HCT116 (cell line): ENCODE measurements at regions not wholly inside any gene's neighbourhood (a gene's known extent, or its start where the extent isn't known, plus 50 kb on each side); places are given as distances from the start of the nearest gene placed in this dataset.

Experiments
- ATAC-seq: fragments of 200-7000 bp; cut with Tn5 transposase; 2 replicates; pipeline ENCODE4 v1.9.1; 2020; ENCODE audit warnings: mild to moderate bottlenecking, moderate library complexity
- BruUV-seq: library from RNA; stranded (reverse); fragments of 400-500 nt; replicated peaks from 2 replicates; lab custom pipeline; 2021; lab: Mats Ljungman, UMichigan
- CTCF ChIA-PET: fragments of 300-600 bp; sonication (Branson Sonifier 250); formaldehyde crosslinking; loops from one replicate; lab custom pipeline; 2021; ENCODE audit warnings: antibody characterized with exemption; lab: Charles Lee
- POLR2A ChIA-PET: fragments of 300-600, 350-600 bp; sonication (Branson Sonifier 250); formaldehyde crosslinking; loops from one replicate; lab custom pipeline; 2021; ENCODE audit warnings: antibody characterized with exemption; lab: Charles Lee
- RAD21 ChIA-PET, 2 experiments: fragments of 300-600 bp; sonication (Branson Sonifier 250); formaldehyde crosslinking; loops; one replicate each; lab custom pipeline; 2023; ENCODE audit warnings: low total read pairs in 2 of 2; ENCODE audit not compliant: uncharacterized antibody in 2 of 2, unreplicated experiment in 2 of 2, low non-redundant PET in 1 of 2; lab: Charles Lee
- DNase-seq: peaks from one replicate; pipeline ENCODE4 v3.0.0-alpha.2; 2010; ENCODE audit warnings: low read depth, low spot score
- H2AFZ ChIP-seq: fragments of 200-600 bp; shearing (Covaris generic), sonication (generic); 2 replicates; pipeline ENCODE4 v1.6.1; 2017; ENCODE audit warnings: low read depth, mixed run types, mixed read lengths, antibody characterized with exemption, low read length; ENCODE audit not compliant: poor library complexity, severe bottlenecking
- H3K27ac ChIP-seq: 2 replicates; pipeline ENCODE4 v1.5.1; 2012; ENCODE audit warnings: low read depth, low read length
- H3K27me3 ChIP-seq: fragments of 200-600 bp; sonication (generic); 2 replicates; pipeline ENCODE4 v1.6.1; 2016; ENCODE audit warnings: mixed run types, low read length, mixed read lengths; ENCODE audit not compliant: insufficient read depth
- H3K36me3 ChIP-seq, 2 experiments: fragments of 200-500 bp in 1 of 2; fragments of 200-600 bp in 1 of 2; sonication (Bioruptor generic) in 1 of 2; sonication (generic) in 1 of 2; 2 replicates each; pipeline versions ENCODE4 v1.5.1 to v1.6.1; 2014 to 2016; ENCODE audit warnings: low read length in 2 of 2, inconsistent platforms in 1 of 2, mixed read lengths in 1 of 2, mixed run types in 1 of 2; ENCODE audit not compliant: insufficient read depth in 2 of 2, control insufficient read depth in 1 of 2
- H3K4me1 ChIP-seq, 2 experiments: fragments of 200-600 bp in 1 of 2; sonication (generic) in 1 of 2; 2 replicates each; pipeline versions ENCODE4 v1.5.1 to v1.6.1; 2012 to 2017; ENCODE audit warnings: low read length in 2 of 2, inconsistent platforms in 1 of 2, mild to moderate bottlenecking in 1 of 2, mixed read lengths in 1 of 2, mixed run types in 1 of 2, moderate library complexity in 1 of 2; ENCODE audit not compliant: insufficient read depth in 2 of 2, control insufficient read depth in 1 of 2
- H3K4me2 ChIP-seq: fragments of 200-600 bp; sonication (generic); 2 replicates; pipeline ENCODE4 v1.6.1; 2017; ENCODE audit warnings: mixed run types, low read length, mixed read lengths
- H3K4me3 ChIP-seq, 2 experiments: fragments of 200-600 bp in 1 of 2; sonication (generic) in 1 of 2; replicated peaks in 1 of 2; 2 replicates each; pipeline ENCODE4 v1.5.1; 2011 to 2016; ENCODE audit warnings: low read length in 2 of 2, control low read depth in 1 of 2, low read depth in 1 of 2, mild to moderate bottlenecking in 1 of 2, mixed read lengths in 1 of 2, mixed run types in 1 of 2
- H3K79me2 ChIP-seq: fragments of 200-600 bp; sonication (generic); 2 replicates; pipeline ENCODE4 v1.6.1; 2017; ENCODE audit warnings: mild to moderate bottlenecking, mixed run types, low read length, moderate library complexity, mixed read lengths; ENCODE audit not compliant: insufficient read depth
- H3K9ac ChIP-seq: fragments of 200-600 bp; sonication (generic); 2 replicates; pipeline ENCODE4 v1.6.1; 2016; ENCODE audit warnings: low read length, mixed read lengths
- H3K9me2 ChIP-seq: fragments of 200-600 bp; sonication (generic), shearing (Covaris generic); 2 replicates; pipeline ENCODE4 v1.6.1; 2017; ENCODE audit warnings: mixed run types, mild to moderate bottlenecking, moderate library complexity; ENCODE audit not compliant: insufficient read depth
- H3K9me3 ChIP-seq, 2 experiments: fragments of 200-500 bp in 1 of 2; fragments of 200-600 bp in 1 of 2; sonication (Bioruptor generic) in 1 of 2; sonication (generic) in 1 of 2; 2 replicates each; pipeline ENCODE4 v1.6.1; 2014 to 2017; ENCODE audit warnings: low read length in 2 of 2, mixed read lengths in 2 of 2, inconsistent platforms in 1 of 2, low read depth in 1 of 2, mild to moderate bottlenecking in 1 of 2, mixed run types in 1 of 2, moderate library complexity in 1 of 2; ENCODE audit not compliant: control insufficient read depth in 1 of 2, insufficient read depth in 1 of 2
- H4K20me1 ChIP-seq: fragments of 200-600 bp; sonication (generic), shearing (Covaris generic); 2 replicates; pipeline ENCODE4 v1.6.1; 2017; ENCODE audit warnings: mixed run types, mild to moderate bottlenecking, moderate library complexity; ENCODE audit not compliant: insufficient read depth
- ATF3 ChIP-seq: IDR thresholded peaks from 2 replicates; pipeline ENCODE4 v1.6.1; 2012
- CEBPB ChIP-seq: IDR thresholded peaks from 2 replicates; pipeline ENCODE4 v1.6.1; 2012; ENCODE audit warnings: low read depth
- CTCF ChIP-seq, 3 experiments: fragments of 200-600 bp in 1 of 3; sonication (generic) in 1 of 3; IDR thresholded peaks in 2 of 3; conservative IDR thresholded peaks in 1 of 3; 2 replicates each; pipeline ENCODE4 v1.5.1; 2012 to 2017; ENCODE audit warnings: low read depth in 2 of 3, low read length in 2 of 3, antibody characterized with exemption in 1 of 3, borderline replicate concordance in 1 of 3, control low read depth in 1 of 3, mild to moderate bottlenecking in 1 of 3, mixed read lengths in 1 of 3, mixed run types in 1 of 3, moderate library complexity in 1 of 3; ENCODE audit not compliant: insufficient read depth in 1 of 3
- EGR1 ChIP-seq: IDR thresholded peaks from 2 replicates; pipeline ENCODE4 v1.6.1; 2012; ENCODE audit warnings: low read depth
- EZH2phosphoT487 ChIP-seq: fragments of 200-600 bp; IDR thresholded peaks from 2 replicates; pipeline ENCODE4 v1.6.1; 2018; ENCODE audit warnings: antibody characterized with exemption, borderline replicate concordance
- FOSL1 ChIP-seq: IDR thresholded peaks from 2 replicates; pipeline ENCODE4 v1.6.1; 2012; ENCODE audit warnings: low read depth
- POLR2A ChIP-seq: IDR thresholded peaks from 2 replicates; pipeline ENCODE4 v1.7.0; 2011; ENCODE audit warnings: borderline replicate concordance; ENCODE audit not compliant: insufficient read depth, insufficient read length; ENCODE audit errors: extremely low read depth
- REST ChIP-seq: IDR thresholded peaks from 2 replicates; pipeline ENCODE4 v1.6.1; 2012; ENCODE audit warnings: low read depth
- ZFX ChIP-seq: fragments of 450-650 bp; IDR thresholded peaks from 2 replicates; pipeline ENCODE4 v1.6.1; 2017
- ZNF274 ChIP-seq: fragments of 200-500 bp; sonication (Bioruptor generic); IDR thresholded peaks from 2 replicates; pipeline ENCODE4 v1.6.1; 2014; ENCODE audit warnings: mild to moderate bottlenecking, low read depth, low read length, inconsistent platforms
- intact Hi-C: fragments of 100-400 bp; cut with micrococcal nuclease; formaldehyde crosslinking; loops from 2 replicates; pipeline ENCODE4 v1.10.0; 2022

- intact Hi-C loops = no loop called here
- ATAC-seq = no peak
- Histone ChIP-seq H3K79me2 (no peaks in the 10 kb centered on the region), H4K20me1 (no peaks in the 10 kb centered on the region), H3K9me2 (no peaks in the 10 kb centered on the region), H3K27ac (no peak overlapping the region), H3K9ac (no peak overlapping the region), H3K27me3 (no peaks in the 10 kb centered on the region), H3K4me1 (no peaks in the 10 kb centered on the region), H3K4me2 (no peak overlapping the region), H3K4me3 (no peak overlapping the region), H3K9me3 (no peaks in the 10 kb centered on the region), H3K36me3 (no peaks in the 10 kb centered on the region), H2AFZ (no peak overlapping the region)
- no peak for TF ChIP-seq REST
- no peak for TF ChIP-seq FOSL1
- TF ChIP-seq ZFX = no peak
- TF ChIP-seq EZH2phosphoT487 = no peak
- TF ChIP-seq EGR1 = no peak
- TF ChIP-seq ZNF274 = no peak
- no peak for TF ChIP-seq ATF3
- TF ChIP-seq POLR2A = no peak
- TF ChIP-seq CTCF (IDR thresholded peaks at IDR 0.05 in 2 of 3, conservative IDR thresholded peaks at IDR 0.05 in 1 of 3; ENCODE audit: borderline replicate concordance in 1 of 3, insufficient read depth in 1 of 3, low read depth in 2 of 3, low read length in 2 of 3) = no peak
- TF ChIP-seq CEBPB = no peak
- ChIA-PET RAD21 (no interaction called here), POLR2A (no interaction called here), CTCF (no interaction called here)
- DNase-seq = no peak
- no TSS peak for BruUV-seq
These were observed 342.8 kb downstream of the DHX15 start for GRCh38 chr4:24241511-24241910.
